Suprapubic skin (tissue), 4 donors: ENCODE measurements at regions not wholly inside any gene's neighbourhood (a gene's known extent, or its start where the extent isn't known, plus 50 kb on each side); places are given as distances from the start of the nearest gene placed in this dataset.

Source experiments
- DNase-seq, 2 donors: peaks; one replicate each; pipeline ENCODE4 v3.0.0-alpha.2; 2019; ENCODE audit warnings: low spot score in 2 of 2
- H3K27ac ChIP-seq: fragments of 200-600 bp; sonication (generic); one replicate; pipeline ENCODE4 v1.5.1; 2019
- H3K27me3 ChIP-seq: fragments of 200-600 bp; sonication (generic); one replicate; pipeline ENCODE4 v1.5.1; 2019
- H3K36me3 ChIP-seq: fragments of 200-600 bp; sonication (generic); one replicate; pipeline ENCODE4 v1.5.1; 2019
- H3K4me1 ChIP-seq: fragments of 200-600 bp; sonication (generic); one replicate; pipeline ENCODE4 v1.5.1; 2019
- H3K4me3 ChIP-seq: fragments of 200-600 bp; sonication (generic); one replicate; pipeline ENCODE4 v1.5.1; 2019; ENCODE audit warnings: mild to moderate bottlenecking
- H3K9me3 ChIP-seq: fragments of 200-600 bp; sonication (generic); one replicate; pipeline ENCODE4 v1.5.1; 2019
- CTCF ChIP-seq, 2 donors: fragments of 200-600 bp in 1 of 2; fragments of 450-650 bp in 1 of 2; sonication (generic) in 1 of 2; IDR thresholded peaks; one replicate each; pipeline ENCODE4 v1.5.1; 2016 to 2019; ENCODE audit warnings: antibody characterized with exemption in 2 of 2, mild to moderate bottlenecking in 1 of 2, moderate library complexity in 1 of 2
- EP300 ChIP-seq: sonication (generic); formaldehyde crosslinking; IDR thresholded peaks from one replicate; pipeline ENCODE4 v1.6.1; 2017; ENCODE audit warnings: antibody characterized with exemption
- POLR2A ChIP-seq, 2 donors: fragments of 450-650 bp; IDR thresholded peaks; one replicate each; pipeline ENCODE4 v1.6.1; 2017; ENCODE audit warnings: antibody characterized with exemption in 2 of 2, mild to moderate bottlenecking in 2 of 2, moderate library complexity in 2 of 2
- POLR2AphosphoS5 ChIP-seq, 3 donors: sonication (generic); formaldehyde crosslinking; IDR thresholded peaks; one replicate each; pipeline ENCODE4 v1.6.1; 2017; ENCODE audit warnings: antibody characterized with exemption in 3 of 3
- WGBS: methylation state at CpG from one replicate; pipeline ENCODE4 v1.1.5; 2018; 5-methylcytosine and 5-hydroxymethylcytosine counted together

- Histone ChIP-seq H3K4me1 (no peaks in the 10 kb centered on the region), H3K27me3 (peaks cover 30% of the 10 kb centered on the region), H3K4me3 (no peak overlapping the region), H3K9me3 (no peaks in the 10 kb centered on the region), H3K36me3 (no peaks in the 10 kb centered on the region), H3K27ac (no peak overlapping the region)
- TF ChIP-seq POLR2A (IDR thresholded peaks at IDR 0.05) = no peak
- TF ChIP-seq EP300 = no peak
- no peak for TF ChIP-seq POLR2AphosphoS5 (IDR thresholded peaks at IDR 0.05)
- TF ChIP-seq CTCF (IDR thresholded peaks at IDR 0.05) = no peak
- WGBS = 57% methylated on average over 9 of the region's 9 CpGs
- DNase-seq = no peak
Observed at GRCh38 chr16:22665048-22665797, 148.7 kb upstream of the HS3ST2 start.

DNA sequence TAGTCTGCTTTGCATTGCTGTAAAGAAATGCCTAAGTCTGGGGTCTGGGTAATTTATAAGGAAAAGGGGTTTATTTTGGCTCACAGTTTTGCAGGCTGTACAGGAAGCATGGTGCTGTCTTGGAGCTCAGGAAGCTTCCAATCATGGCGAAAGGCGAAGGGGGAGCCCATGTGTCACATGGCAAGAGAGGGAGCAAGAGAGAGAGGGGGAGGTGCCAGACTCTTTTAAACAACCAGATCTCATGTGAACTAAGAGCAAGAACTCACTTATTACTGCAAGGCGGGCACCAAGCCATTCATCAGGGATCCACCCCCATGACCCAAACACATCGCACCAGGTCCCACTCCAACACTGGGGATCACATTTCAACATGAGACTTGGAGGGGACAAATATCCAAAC, 148.2 kb upstream of the HS3ST2 start:
- TF ChIP-seq EP300 = no peak
- no peak for TF ChIP-seq POLR2A (IDR thresholded peaks at IDR 0.05)
- no peak for TF ChIP-seq POLR2AphosphoS5 (IDR thresholded peaks at IDR 0.05)
- no peak for TF ChIP-seq CTCF (IDR thresholded peaks at IDR 0.05)
- no peak overlapping the region for H3K27ac ChIP-seq
- H3K4me1 ChIP-seq = no peaks in the 10 kb centered on the region
- 84% methylated on average over 4 of the region's 4 CpGs for WGBS
- DNase-seq = no peak
- H3K27me3 ChIP-seq = peaks cover 30% of the 10 kb centered on the region
- H3K36me3 ChIP-seq = no peaks in the 10 kb centered on the region
- H3K9me3 ChIP-seq = no peaks in the 10 kb centered on the region
- no peak overlapping the region for H3K4me3 ChIP-seq

GRCh38 chr16:22668318-22668717, 145.6 kb upstream of the HS3ST2 start:
- H3K36me3 ChIP-seq = no peaks in the 10 kb centered on the region
- 93% methylated on average over 3 of the region's 3 CpGs for WGBS
- no peak for TF ChIP-seq CTCF (IDR thresholded peaks at IDR 0.05)
- TF ChIP-seq POLR2AphosphoS5 (IDR thresholded peaks at IDR 0.05) = no peak
- no peak for TF ChIP-seq POLR2A (IDR thresholded peaks at IDR 0.05)
- TF ChIP-seq EP300 = no peak
- H3K27ac ChIP-seq = no peak overlapping the region
- peaks cover 1% of the 10 kb centered on the region for H3K4me1 ChIP-seq
- DNase-seq = peak in 1 of 2 donors; percentile 32
- H3K9me3 ChIP-seq = no peaks in the 10 kb centered on the region
- peaks cover 20% of the 10 kb centered on the region for H3K27me3 ChIP-seq
- no peak overlapping the region for H3K4me3 ChIP-seq

- H3K4me3 ChIP-seq = no peak overlapping the region
- H3K27ac ChIP-seq = no peak overlapping the region
- peak in 1 of 2 donors; percentile 62 for DNase-seq
- H3K9me3 ChIP-seq = no peaks in the 10 kb centered on the region
- TF ChIP-seq CTCF (IDR thresholded peaks at IDR 0.05) (no peak), POLR2AphosphoS5 (IDR thresholded peaks at IDR 0.05) (no peak), POLR2A (IDR thresholded peaks at IDR 0.05) (no peak), EP300 (no peak)
- peaks cover 3% of the 10 kb centered on the region for H3K4me1 ChIP-seq
- H3K27me3 ChIP-seq = peaks cover 6% of the 10 kb centered on the region
- 90% methylated on average over 8 of the region's 8 CpGs for WGBS
- H3K36me3 ChIP-seq = no peaks in the 10 kb centered on the region
Observed at GRCh38 chr16:22670044-22670536, 143.9 kb upstream of the HS3ST2 start.

DNA sequence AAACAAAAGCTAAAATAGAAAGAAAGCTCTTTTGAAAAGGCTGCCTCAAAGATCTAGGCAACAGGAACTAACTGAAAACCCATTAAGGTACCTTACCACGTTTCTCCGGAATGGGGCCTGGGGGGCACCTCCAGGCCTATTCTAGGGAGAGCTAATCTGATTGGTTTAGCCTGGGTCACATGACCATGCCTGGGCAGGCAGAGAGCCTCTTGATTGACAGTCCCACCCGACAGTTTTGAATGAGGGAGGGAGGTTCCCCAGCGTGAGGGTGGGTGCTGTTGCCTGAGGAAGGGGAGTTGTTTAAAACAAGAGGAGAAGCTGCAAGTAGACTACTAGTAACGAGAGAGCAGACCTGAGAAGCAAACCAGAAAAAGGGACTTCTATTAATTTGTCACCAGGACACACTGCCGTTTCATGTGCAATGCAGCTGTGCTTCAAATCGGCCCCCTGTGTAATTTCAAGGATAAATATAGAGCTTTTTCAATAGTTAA, 143.4 kb upstream of the HS3ST2 start:
- DNase-seq = peak in 1 of 2 donors; percentile 76
- peaks cover 3% of the 10 kb centered on the region for H3K27me3 ChIP-seq
- TF ChIP-seq POLR2A (IDR thresholded peaks at IDR 0.05) (no peak), CTCF (IDR thresholded peaks at IDR 0.05) (no peak), EP300 (no peak), POLR2AphosphoS5 (IDR thresholded peaks at IDR 0.05) (no peak)
- no peaks in the 10 kb centered on the region for H3K9me3 ChIP-seq
- WGBS = 19% methylated on average over 7 of the region's 7 CpGs
- H3K27ac ChIP-seq = no peak overlapping the region
- H3K4me1 ChIP-seq = peaks cover 3% of the 10 kb centered on the region
- H3K36me3 ChIP-seq = no peaks in the 10 kb centered on the region
- H3K4me3 ChIP-seq = no peak overlapping the region
